ENCODE measurements at regions not wholly inside any gene's neighbourhood (a gene's known extent, or its start where the extent isn't known, plus 50 kb on each side); places are given as distances from the start of the nearest gene placed in this dataset.

GRCh38 chr14:76676539-76676938, 84.7 kb upstream of the VASH1 start:
- TF ChIP-seq CTCF (IDR thresholded peaks at IDR 0.05), result no peak
- no peak for TF ChIP-seq POLR2AphosphoS5 (IDR thresholded peaks at IDR 0.05)
- TF ChIP-seq POLR2A (IDR thresholded peaks at IDR 0.05), result no peak

All from breast epithelium (tissue), 3 donors.